ENCODE measurements at regions not wholly inside any gene's neighbourhood (a gene's known extent, or its start where the extent isn't known, plus 50 kb on each side); places are given as distances from the start of the nearest gene placed in this dataset.
"Not testable (repeated sequence)": the region's sequence is repeated elsewhere in the genome, so short reads cannot be mapped to it uniquely, and the experiment has no call there.

DNA sequence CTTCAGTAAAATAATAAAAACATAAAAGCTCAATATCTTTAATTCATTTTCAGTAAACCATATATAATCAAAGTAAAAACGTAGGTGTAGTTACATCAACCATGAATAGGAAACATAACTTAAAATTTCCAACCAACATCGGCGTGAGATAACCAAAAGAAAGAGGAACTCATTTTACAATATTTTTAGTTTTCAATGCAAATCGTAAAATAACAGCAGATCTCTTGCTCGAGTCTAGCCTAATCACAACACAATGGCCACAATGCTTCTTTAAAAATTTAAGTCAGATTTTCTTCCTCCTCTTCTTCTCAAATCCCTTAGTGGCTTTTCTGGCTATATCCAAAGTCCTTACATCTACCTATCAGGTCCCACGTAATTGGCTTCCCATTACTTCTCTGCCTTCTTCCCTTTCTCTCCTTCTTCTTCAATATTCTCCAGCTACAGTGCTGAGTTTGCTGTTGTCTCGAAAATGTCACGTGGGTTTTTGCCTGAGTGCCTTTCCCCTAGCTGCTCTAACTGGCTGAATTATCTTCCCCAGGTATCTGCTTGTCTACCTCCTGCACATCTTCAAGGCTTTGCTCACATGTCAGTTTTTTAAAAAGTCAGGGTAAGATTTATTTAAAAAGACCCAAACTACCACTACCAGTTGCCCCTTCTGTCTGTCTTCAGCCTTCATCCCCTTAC, 90.9 kb upstream of the BANK1 start:
- WGBS, 2 donors = 76 to 78% methylated on average over 8 of the region's 8 CpGs
- TF ChIP-seq, protein P1, sequence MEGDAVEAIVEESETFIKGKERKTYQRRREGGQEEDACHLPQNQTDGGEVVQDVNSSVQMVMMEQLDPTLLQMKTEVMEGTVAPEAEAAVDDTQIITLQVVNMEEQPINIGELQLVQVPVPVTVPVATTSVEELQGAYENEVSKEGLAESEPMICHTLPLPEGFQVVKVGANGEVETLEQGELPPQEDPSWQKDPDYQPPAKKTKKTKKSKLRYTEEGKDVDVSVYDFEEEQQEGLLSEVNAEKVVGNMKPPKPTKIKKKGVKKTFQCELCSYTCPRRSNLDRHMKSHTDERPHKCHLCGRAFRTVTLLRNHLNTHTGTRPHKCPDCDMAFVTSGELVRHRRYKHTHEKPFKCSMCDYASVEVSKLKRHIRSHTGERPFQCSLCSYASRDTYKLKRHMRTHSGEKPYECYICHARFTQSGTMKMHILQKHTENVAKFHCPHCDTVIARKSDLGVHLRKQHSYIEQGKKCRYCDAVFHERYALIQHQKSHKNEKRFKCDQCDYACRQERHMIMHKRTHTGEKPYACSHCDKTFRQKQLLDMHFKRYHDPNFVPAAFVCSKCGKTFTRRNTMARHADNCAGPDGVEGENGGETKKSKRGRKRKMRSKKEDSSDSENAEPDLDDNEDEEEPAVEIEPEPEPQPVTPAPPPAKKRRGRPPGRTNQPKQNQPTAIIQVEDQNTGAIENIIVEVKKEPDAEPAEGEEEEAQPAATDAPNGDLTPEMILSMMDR (IDR thresholded peaks at IDR 0.05) = no peak
- no peak for TF ChIP-seq POLR2A (IDR thresholded peaks at IDR 0.05)
- no peak overlapping the region for H3K4me3 ChIP-seq (ENCODE audit: low read depth, poor library complexity, severe bottlenecking)
- intact Hi-C loops (cut with DNase I; ENCODE audit: low total_unique reads) = no loop called here
- no peak for DNase-seq (ENCODE audit: low spot score in 2 of 2)

DNA sequence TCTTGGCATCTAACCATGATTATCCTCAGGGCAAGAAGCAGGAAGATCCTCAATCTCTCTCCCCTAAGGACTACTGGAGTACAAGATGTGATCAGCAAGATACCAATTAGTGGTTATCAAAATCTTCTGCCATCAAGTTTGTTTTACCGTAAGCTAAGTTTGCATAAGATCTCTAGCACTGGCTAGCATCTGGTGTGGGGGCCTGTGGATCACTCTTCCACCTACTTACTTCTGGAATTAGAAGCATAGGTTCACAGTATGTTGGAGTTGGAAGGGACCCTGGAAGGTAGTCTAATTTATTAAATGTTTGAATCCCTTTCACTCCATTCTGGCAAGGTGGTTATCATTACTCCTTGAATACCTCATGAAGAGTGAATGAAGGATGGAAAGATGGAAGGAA, 93.3 kb upstream of the BANK1 start:
- intact Hi-C loops (cut with DNase I; ENCODE audit: low total_unique reads) = no loop called here
- 47 to 58% methylated on average over 1 of the region's 1 CpG for WGBS, 2 donors
- TF ChIP-seq, protein P1 (IDR thresholded peaks at IDR 0.05) = no peak
- no peak for TF ChIP-seq POLR2A (IDR thresholded peaks at IDR 0.05)
- no peak for DNase-seq (ENCODE audit: low spot score in 2 of 2)
- no peak overlapping the region for H3K4me3 ChIP-seq (ENCODE audit: low read depth, poor library complexity, severe bottlenecking)

DNA sequence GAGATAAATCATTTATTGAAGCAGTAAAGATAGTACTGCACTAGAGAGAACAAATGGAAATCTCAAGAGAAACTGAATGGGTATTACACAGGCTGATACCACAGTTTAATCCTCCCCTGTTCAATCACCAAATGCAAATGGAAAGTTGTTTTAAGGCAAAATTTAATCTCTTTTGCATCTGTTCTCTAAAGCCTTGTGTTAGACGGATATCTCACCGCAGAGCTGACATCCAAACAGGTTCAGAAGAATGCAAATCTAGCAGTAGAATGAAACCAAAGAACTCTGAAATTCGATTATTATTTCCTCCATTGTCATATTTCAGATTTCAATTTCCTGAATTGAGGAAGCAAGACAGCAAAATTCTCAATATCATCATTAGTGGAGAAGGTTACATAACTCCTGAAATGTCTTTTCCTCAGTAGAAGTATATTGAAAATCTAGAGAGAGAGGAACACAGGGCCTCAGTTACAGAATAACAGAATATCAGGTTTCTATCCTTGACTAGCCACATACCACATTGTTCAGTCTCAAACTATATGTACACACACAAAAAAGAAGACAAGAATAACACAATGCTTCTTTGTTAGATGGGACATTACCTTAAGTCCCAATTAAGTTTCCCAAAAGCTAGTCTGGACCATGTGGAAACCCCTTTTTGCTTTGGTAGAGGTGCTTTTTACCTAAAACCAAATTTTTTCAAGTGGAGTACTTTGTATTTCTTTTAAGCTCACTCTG, 94.1 kb upstream of the BANK1 start:
- 84 to 88% methylated on average over 3 of the region's 3 CpGs for WGBS, 2 donors
- no peak overlapping the region for H3K4me3 ChIP-seq (ENCODE audit: low read depth, poor library complexity, severe bottlenecking)
- no peak for TF ChIP-seq POLR2A (IDR thresholded peaks at IDR 0.05)
- TF ChIP-seq, protein P1 (IDR thresholded peaks at IDR 0.05) = no peak
- no peak for DNase-seq (ENCODE audit: low spot score in 2 of 2)
- intact Hi-C loops (cut with DNase I; ENCODE audit: low total_unique reads) = no loop called here

DNA sequence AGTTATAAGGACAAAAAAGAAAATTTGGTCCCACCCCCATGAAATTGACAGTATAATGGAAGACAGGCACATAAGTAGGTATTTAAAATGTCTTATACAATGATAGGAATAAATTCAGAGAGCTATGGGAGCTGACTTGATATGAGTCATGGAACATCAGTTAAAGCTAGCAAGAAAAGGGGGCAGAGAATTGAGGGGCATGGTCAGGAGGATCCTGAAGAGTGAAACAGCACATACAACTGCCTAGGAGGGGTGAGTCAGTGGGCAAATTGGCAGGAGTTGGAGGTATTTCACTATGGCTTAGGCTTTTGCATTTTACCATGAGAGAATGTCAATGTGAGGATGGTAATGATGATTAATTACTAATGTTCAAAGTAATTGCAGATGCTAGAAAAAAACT, 95.4 kb upstream of the BANK1 start:
- DNase-seq (ENCODE audit: low spot score in 2 of 2) = no peak
- intact Hi-C loops (cut with DNase I; ENCODE audit: low total_unique reads) = no loop called here
- no peak for TF ChIP-seq POLR2A (IDR thresholded peaks at IDR 0.05)
- TF ChIP-seq, protein P1 (IDR thresholded peaks at IDR 0.05) = no peak

DNA sequence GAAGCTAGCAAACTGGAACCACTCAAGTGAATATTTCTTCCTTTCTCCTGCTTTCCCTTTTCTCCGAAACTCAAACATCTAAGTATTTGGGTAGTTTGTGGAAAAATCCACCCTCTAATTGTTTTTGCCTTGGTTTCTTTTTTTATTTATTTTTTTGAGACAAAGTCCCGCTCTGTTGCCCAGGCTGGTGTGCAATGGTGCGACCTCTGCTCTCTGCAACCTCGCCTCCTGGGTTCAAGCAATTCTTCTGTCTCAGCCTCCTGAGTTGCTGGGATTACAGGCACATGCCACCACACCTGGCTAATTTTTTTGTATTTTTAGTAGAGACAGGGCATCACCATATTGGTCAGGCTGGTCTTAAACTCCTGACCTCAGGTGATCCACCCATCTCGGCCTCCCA, 96.1 kb upstream of the BANK1 start:
- intact Hi-C loops (cut with DNase I; ENCODE audit: low total_unique reads); DNase-seq (ENCODE audit: low spot score in 2 of 2); H3K4me3 ChIP-seq (ENCODE audit: low read depth, poor library complexity, severe bottlenecking): not testable (repeated sequence)
- WGBS, 2 donors = 88 to 96% methylated on average over 5 of the region's 5 CpGs

More for the DNA sequence above, 95.4 kb upstream of the BANK1 start:
- H3K4me3 ChIP-seq (ENCODE audit: low read depth, poor library complexity, severe bottlenecking) = no peak overlapping the region

DNA sequence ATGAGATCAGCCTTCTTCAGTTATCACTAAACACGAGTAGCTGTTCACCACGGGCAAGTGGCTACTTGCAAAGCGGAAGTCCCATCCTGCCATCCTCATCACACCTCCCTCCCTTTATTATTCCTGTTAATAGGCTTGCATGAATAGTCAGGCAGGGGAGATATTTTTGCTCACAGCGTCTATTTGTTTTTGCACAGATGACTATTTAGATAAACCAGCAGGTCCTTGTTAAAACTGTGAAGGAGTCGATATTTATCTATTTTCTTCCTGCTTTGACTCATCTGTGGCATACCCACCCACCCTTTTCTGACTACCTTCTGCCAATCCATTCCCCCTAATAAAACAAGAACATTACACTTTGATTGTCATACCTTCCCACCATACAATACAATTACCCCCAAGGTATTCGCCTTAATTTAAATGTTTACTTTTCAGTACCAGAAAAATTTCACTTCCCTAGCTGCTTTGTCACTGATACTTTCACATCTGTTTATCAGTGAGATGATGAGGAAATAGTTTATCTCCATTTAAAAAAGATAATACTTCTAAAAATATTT, 96.6 kb upstream of the BANK1 start:
- intact Hi-C loops (cut with DNase I; ENCODE audit: low total_unique reads) = no loop called here
- H3K4me3 ChIP-seq (ENCODE audit: low read depth, poor library complexity, severe bottlenecking) = no peak overlapping the region
- 41 to 57% methylated on average over 6 of the region's 6 CpGs for WGBS, 2 donors
- DNase-seq (ENCODE audit: low spot score in 2 of 2) = no peak
- TF ChIP-seq POLR2A (IDR thresholded peaks at IDR 0.05) = no peak
- TF ChIP-seq, protein P1 (IDR thresholded peaks at IDR 0.05) = no peak
